Kidney tubule cell (primary cell): ENCODE measurements at regions not wholly inside any gene's neighbourhood (a gene's known extent, or its start where the extent isn't known, plus 50 kb on each side); places are given as distances from the start of the nearest gene placed in this dataset.
"Not testable (repeated sequence)": the region's sequence is repeated elsewhere in the genome, so short reads cannot be mapped to it uniquely, and the experiment has no call there.

ENCODE experiments used
- DNase-seq: peaks from one replicate; pipeline ENCODE4 v3.0.0-alpha.2; 2018; ENCODE audit warnings: low spot score

GRCh38 chr16:51977506-51977905 is 569.4 kb downstream of the TOX3 start:
- not testable (repeated sequence) for DNase-seq

GRCh38 chr16:51971184-51971583 is 575.8 kb downstream of the TOX3 start:
- DNase-seq = peak; percentile 46

GRCh38 chr16:51968749-51969148 is 578.2 kb downstream of the TOX3 start:
- no peak for DNase-seq

GRCh38 chr16:51967646-51968045 is 579.3 kb downstream of the TOX3 start:
- DNase-seq = no peak

- DNase-seq = no peak
Observed at GRCh38 chr16:51960931-51961330, 586.0 kb downstream of the TOX3 start.

- DNase-seq = no peak
Observed at GRCh38 chr16:51953286-51953985, 593.5 kb downstream of the TOX3 start.

GRCh38 chr16:51952500-51952899 is 594.4 kb downstream of the TOX3 start:
- no peak for DNase-seq

GRCh38 chr16:51951668-51952298 is 595.2 kb downstream of the TOX3 start:
- no peak for DNase-seq

- DNase-seq = no peak
Observed at GRCh38 chr16:51950118-51950780, 596.7 kb downstream of the TOX3 start.

GRCh38 chr16:51949282-51949681 is 597.7 kb downstream of the TOX3 start:
- no peak for DNase-seq

GRCh38 chr16:51941412-51941811 is 605.5 kb downstream of the TOX3 start:
- no peak for DNase-seq

- no peak for DNase-seq
Observed at GRCh38 chr16:51940183-51940582, 606.8 kb downstream of the TOX3 start.

GRCh38 chr16:51939378-51939871 is 607.5 kb downstream of the TOX3 start:
- no peak for DNase-seq

- no peak for DNase-seq
Observed at GRCh38 chr16:51938861-51939260, 608.1 kb downstream of the TOX3 start.

- DNase-seq = no peak
Observed at GRCh38 chr16:51937771-51938170, 609.2 kb downstream of the TOX3 start.

- DNase-seq = no peak
Observed at GRCh38 chr16:51936846-51937245, 610.1 kb downstream of the TOX3 start.

- DNase-seq = no peak
Observed at GRCh38 chr16:51932317-51932716, 614.6 kb downstream of the TOX3 start.

- DNase-seq = no peak
Observed at GRCh38 chr16:51931653-51932052, 615.3 kb downstream of the TOX3 start.

GRCh38 chr16:51924744-51925143 is 622.2 kb downstream of the TOX3 start:
- DNase-seq = no peak

- DNase-seq = no peak
Observed at GRCh38 chr16:51922476-51922875, 624.5 kb downstream of the TOX3 start.

GRCh38 chr16:51919736-51920135 is 627.2 kb downstream of the TOX3 start:
- no peak for DNase-seq

GRCh38 chr16:51916814-51917213 is 630.1 kb downstream of the TOX3 start:
- DNase-seq = no peak

- DNase-seq = no peak
Observed at GRCh38 chr16:51916231-51916630, 630.7 kb downstream of the TOX3 start.
